ENCODE measurements at regions not wholly inside any gene's neighbourhood (a gene's known extent, or its start where the extent isn't known, plus 50 kb on each side); places are given as distances from the start of the nearest gene placed in this dataset.

DNA sequence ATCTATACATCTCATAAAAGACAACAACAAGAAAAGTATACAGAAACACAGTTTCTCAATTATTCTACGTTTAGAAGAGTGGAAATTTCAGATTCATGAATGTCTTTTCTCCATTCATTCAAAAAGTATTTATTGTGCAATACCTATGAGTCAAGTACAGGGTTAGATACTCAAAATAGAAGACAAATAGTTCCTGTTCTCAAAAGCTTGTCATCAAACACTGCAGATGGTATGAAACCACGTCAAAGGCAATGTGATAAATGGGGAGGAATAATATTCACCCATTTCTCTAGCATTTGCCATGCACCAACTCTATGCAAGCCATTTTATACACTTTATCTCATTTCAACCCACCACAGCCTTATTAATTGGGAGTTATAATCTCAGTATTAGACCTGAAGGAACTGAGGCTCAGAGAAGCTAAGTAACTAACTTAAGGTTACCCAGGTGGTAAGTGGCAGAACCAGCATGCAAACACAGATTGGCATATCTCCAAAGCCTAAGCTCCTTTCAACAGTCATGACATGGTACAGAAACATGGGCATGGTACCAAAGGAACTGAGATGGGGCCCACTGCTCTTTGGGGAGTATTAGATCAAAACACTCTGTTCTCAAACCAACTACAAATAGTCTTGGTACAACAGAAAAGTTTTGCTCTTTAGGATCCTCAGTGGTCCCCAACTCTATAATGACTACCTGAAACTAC is 67.2 kb upstream of the NPAS2 start:
- intact Hi-C loops (cut with micrococcal nuclease): no loop called here
- ATAC-seq (peak; percentile 82), DNase-seq (no peak)

DNA sequence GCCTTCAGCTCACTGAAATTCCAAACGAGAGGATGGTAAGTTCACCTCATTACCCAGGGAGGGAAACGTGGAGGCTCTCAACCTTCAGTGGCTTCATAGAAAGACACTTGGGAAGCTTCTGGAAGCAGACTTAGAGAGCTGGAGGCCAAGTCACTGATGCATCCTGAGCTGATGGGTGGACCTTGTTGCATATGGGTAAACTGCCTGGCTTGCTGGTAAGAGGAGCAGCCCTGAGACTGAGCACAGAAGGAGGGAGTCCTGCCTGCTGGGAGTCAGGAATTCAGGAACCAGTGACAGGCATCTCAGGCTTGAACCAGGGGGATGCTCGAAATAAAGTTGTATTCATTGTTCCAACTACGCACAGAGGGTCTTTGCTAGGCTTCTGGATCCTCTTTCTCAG is 66.5 kb upstream of the NPAS2 start:
- DNase-seq (no peak), ATAC-seq (no peak)
- intact Hi-C loops (cut with micrococcal nuclease): no loop called here

- intact Hi-C loops (cut with micrococcal nuclease): no loop called here
- ATAC-seq: no peak
- no peak for DNase-seq
Measured at GRCh38 chr2:100753881-100754280, 66.1 kb upstream of the NPAS2 start.

- ATAC-seq (peak; percentile 70), DNase-seq (no peak)
- intact Hi-C loops (cut with micrococcal nuclease): no loop called here
Measured at GRCh38 chr2:100754951-100755350, 65.0 kb upstream of the NPAS2 start.

GRCh38 chr2:100755441-100755840 is 64.5 kb upstream of the NPAS2 start:
- no peak for DNase-seq
- intact Hi-C loops (cut with micrococcal nuclease): no loop called here
- no peak for ATAC-seq

- intact Hi-C loops (cut with micrococcal nuclease): no loop called here
- DNase-seq (no peak), ATAC-seq (no peak)
Measured at GRCh38 chr2:100756704-100757103, 63.2 kb upstream of the NPAS2 start.

- DNase-seq (no peak), ATAC-seq (peak; percentile 41)
- intact Hi-C loops (cut with micrococcal nuclease): no loop called here
Measured at GRCh38 chr2:100757621-100758394, 62.1 kb upstream of the NPAS2 start.

DNA sequence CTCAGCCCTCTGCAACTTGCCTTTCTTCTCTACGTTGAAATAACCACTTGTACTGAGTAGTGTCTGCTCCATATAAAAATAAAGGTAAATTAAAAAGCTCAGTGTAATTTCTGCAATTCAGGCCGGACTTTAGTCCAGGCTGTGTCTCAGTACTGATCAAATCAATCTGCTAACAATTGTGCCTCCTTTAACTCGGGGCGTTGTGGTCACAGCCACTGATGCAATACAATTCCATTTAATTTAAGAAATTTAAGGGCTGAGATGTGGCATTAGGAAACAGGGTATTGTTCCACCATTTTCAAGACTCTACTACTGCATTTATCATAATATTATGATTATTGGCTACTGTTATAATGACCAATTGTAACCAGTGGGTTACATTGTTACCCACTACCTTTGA is 60.0 kb upstream of the NPAS2 start:
- DNase-seq (no peak), ATAC-seq (no peak)
- intact Hi-C loops (cut with micrococcal nuclease): no loop called here

GRCh38 chr2:100761365-100761764 is 58.6 kb upstream of the NPAS2 start:
- DNase-seq (no peak), ATAC-seq (no peak)
- intact Hi-C loops (cut with micrococcal nuclease): no loop called here

- intact Hi-C loops (cut with micrococcal nuclease): no loop called here
- ATAC-seq (no peak), DNase-seq (no peak)
Measured at GRCh38 chr2:100764430-100764829, 55.5 kb upstream of the NPAS2 start.

DNA sequence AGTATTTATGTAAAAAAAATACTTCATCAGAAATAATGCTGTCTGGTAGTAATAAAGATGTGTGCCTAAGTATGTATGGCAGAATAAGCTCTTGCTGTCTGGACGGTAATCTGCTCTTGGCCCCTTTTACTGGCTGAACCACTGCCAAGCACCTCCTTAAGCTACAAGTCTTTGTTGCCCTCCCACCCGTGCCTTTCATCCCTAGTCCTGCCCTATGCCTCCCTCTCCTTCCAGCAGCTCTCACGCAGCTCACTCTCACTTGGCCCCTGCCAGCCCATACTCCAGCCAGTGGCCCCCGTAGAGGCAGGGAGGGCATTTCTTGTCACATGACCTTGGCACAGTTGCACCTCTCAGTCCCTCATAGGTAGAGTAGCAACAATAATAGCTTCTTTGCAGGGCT is 54.5 kb upstream of the NPAS2 start:
- peak; percentile 79 for ATAC-seq
- DNase-seq: no peak
- intact Hi-C loops (cut with micrococcal nuclease): no loop called here

DNA sequence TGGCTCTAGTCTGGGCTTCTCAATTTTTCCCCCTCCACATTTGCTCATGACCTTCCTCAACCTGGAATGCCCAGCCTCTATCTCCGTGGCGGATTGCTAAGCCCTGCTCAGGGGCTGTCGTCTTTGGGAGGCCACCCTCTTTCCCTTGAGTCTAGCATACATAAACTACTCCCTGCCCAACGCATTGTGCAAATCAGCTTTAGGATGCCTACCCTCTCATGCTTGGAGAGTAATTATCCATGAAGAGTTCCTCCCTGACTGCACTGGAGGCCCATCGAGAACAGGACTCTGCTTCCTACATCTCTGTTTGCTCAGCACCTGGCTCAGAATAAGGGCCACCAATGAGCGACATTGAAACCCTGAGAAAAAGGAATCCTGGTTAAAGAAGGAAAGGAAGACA is 53.7 kb upstream of the NPAS2 start:
- intact Hi-C loops (cut with micrococcal nuclease): no loop called here
- ATAC-seq (no peak), DNase-seq (no peak)

DNA sequence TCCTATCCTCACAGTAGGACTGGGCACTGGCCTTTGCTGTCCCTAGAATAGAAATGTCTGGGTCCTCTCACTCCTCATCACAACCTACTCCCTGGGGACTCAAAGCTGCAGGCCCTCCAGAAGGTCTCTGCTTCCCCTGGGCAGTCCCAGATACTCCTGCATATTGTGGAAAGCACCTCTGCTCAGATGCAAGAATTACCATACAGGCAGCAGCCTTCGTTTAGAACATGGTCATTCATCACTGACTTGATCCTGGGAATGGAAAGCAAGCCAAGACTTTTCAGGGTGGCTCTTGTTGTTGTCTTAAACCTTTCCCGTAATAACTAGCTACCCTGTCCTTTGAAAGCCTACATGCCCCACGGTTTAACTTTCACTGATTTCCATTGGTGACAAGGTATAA is 53.1 kb upstream of the NPAS2 start:
- no peak for ATAC-seq
- intact Hi-C loops (cut with micrococcal nuclease): no loop called here

DNA sequence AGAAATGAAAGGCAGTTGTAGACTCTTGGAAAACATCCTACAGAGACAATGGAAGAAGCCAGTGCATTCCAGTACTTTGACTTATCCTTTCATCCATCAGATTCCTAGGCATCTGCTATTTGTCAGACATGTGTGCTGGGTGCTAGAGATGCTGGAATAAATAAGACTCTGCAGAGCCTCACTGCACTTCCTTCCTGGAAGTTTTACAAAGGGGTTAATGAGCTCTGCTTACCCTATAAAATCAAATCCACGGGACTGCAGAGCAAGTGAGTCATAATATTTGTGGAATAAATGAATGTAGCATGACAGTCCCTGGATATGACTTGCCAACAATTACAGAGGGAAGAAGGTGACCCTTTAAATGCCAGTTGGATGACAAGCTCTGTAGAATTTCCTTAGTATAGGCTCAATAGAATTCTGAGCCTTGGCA is 52.7 kb upstream of the NPAS2 start:
- intact Hi-C loops (cut with micrococcal nuclease): no loop called here
- ATAC-seq: no peak
- DNase-seq: no peak

More for the DNA sequence above, 53.1 kb upstream of the NPAS2 start:
- no peak for DNase-seq

DNA sequence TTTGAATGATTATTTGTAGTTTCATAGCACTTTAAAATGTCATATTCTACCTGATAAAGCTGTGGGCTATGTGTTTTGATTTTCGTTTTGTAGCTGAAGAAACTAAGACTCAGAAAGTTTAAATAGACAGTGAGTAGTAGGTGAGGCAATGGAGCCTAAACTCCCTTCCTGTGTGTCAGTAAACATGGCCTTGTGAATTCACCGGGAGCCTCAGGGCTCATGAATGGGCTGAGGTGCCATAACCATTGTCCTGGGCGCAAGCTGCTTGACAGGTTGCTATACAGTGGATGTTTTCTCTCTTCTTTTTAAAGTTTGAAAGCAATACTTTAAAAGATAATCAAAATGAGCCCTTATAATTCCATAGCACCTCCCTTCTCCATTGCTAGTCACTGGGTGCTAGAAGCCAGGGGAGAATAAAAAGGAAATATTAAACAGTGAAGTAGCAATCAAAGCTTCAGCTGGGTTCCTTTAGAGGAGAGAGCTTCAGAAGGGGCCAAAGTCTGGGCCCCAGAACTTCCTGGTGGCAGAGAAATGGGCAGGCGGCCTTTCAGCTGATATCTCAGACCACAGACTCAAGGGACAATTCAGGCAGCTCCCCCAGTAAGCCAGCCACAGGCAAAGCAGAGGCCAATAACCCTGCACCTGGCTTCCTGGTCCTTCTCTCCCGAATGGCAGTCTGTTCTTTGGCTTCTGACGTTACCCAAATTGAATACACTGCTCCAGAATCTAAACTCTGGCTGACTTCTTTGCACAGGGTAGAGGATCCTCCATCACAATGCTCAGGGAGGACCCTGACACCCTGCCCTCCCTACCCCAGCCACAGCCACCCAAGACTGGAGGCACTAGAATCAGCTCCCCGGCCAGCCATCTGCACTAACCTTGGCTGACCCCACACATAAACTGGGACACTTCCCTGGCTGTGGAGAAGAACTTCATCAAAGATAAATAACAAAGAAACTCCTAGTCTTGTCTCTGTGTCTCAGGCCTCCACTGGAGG is 51.8 kb upstream of the NPAS2 start:
- DNase-seq (no peak), ATAC-seq (no peak)
- intact Hi-C loops (cut with micrococcal nuclease): no loop called here
